Ramos (cell line): ENCODE measurements at regions not wholly inside any gene's neighbourhood (a gene's known extent, or its start where the extent isn't known, plus 50 kb on each side); places are given as distances from the start of the nearest gene placed in this dataset.
"Not testable (repeated sequence)": the region's sequence is repeated elsewhere in the genome, so short reads cannot be mapped to it uniquely, and the experiment has no call there.

Experiments used
- in situ Hi-C: fragments of 300-500 bp; cut with MboI; formaldehyde crosslinking; loops from one replicate; pipeline ENCODE4 v1.14.3; 2022; ENCODE audit warnings: low sequenced_read_pairs; ENCODE audit not compliant: unreplicated experiment

GRCh38 chr5:57938174-57938557 lies 455.6 kb upstream of the ACTBL2 start:
- in situ Hi-C loops, result no loop called here

DNA sequence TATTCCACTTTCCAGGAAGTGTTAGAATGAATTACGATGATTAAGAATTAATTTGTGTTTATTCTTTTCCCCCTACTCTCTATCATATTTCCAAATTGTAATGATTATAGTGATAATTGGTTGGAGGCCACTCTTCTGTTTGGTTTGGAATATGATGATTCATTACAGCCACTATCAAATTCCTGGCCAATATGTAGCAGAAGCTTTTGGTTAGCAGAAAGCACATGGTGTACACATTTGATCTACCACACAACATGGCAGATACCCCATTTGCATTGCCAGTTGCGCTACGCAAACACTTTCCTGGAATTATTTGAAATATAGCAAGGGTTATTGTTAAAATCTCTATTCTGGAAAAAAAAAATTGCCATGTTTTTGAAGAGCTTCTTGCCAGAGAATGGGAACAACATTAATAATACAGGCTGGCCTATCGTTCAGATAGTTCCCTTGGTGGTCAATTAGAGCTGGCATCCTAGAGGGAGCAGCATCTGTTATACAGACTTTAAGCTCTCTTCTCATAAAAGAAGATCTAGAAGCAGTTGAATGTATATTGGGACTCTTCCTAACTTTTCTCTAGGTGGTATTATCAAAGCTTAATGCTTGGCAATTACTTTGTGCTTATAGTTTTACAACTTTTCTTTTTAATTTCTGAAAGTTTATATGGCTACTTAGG lies 455.0 kb upstream of the ACTBL2 start:
- in situ Hi-C loops, result no loop called here

- in situ Hi-C loops, result no loop called here
These were observed 454.4 kb upstream of the ACTBL2 start for GRCh38 chr5:57937025-57937424.

- in situ Hi-C loops, result no loop called here
These were observed 450.1 kb upstream of the ACTBL2 start for GRCh38 chr5:57932761-57933160.

DNA sequence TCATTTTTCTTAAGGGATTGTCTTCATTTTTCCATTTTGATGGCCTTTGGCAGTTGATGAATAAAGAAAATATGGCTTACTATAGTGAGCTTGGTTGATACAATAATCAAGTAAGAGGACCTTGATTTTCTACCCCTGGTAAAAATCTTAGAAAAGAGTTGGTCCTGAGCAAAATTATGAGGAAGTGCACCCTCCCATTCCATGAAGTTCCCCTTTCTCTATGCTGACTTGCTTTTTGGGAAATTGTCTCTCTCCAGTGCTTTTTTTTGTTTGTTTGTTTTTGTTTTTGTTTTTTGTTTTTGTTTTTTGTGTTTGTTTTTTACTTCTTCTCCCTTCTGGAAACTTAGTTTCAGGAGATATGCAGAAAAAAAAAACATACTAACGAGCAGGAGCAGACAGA lies 449.2 kb upstream of the ACTBL2 start:
- in situ Hi-C loops, result no loop called here

GRCh38 chr5:57931352-57931751 lies 448.7 kb upstream of the ACTBL2 start:
- in situ Hi-C loops, result no loop called here

DNA sequence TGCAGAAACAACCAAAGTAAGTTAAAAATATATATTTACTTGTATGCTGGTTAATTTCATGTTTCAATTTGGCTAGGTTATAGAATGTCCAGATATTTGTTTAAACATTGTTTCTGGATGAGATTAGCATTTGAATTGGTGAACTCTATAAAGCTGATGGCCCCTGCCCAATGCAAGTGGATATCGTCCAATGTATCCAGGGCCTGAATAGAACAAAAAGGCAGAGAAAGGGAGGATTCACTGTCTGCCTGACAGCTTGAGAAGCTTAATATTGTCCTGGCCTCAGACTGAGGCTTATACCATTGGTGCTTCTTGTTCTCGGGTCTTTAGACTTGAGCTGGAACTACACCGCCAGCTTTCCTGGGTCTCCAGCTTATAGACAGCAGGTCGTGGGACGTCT lies 446.7 kb upstream of the ACTBL2 start:
- in situ Hi-C loops, result no loop called here

GRCh38 chr5:57923094-57923493 lies 440.5 kb upstream of the ACTBL2 start:
- in situ Hi-C loops, result not testable (repeated sequence)

- in situ Hi-C loops, result no loop called here
These were observed 434.4 kb upstream of the ACTBL2 start for GRCh38 chr5:57917004-57917403.

DNA sequence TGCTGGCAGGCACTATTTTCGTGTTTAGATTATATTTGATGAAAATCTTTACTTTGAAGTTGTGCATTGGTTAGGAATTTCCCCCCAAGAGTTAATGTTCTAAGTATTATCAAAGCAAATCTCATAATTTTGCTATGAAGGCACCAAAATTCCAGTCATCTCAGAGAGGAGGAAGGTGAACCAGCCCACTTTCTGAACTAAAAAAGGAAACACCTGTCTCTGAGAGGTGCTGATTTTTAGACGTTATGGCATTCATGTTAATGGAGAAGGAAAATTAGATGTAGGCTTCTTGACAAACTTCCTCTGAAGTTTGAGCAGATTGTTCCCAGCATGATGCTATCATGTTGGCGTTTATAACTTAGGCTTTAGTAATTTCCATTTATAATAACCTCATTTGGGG lies 432.9 kb upstream of the ACTBL2 start:
- in situ Hi-C loops, result no loop called here

DNA sequence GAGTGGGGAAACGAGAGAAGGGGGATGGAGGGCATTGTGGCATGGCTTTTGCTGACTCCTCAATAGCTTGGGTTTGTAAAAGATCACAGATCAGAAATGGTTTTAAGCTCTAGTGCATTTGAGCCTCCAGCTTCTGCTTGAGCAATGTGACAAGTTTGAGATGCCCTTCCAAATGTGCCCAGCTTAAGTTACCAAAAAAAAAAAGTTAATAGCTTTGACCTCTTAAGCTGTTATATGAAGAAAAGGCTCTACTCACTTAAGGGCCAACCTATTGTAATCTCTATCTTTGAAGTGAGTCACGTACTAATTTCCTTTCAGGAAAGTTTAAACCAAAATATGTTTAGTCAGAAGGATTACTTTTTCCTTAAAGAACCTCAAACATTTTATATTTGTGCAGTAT lies 428.8 kb upstream of the ACTBL2 start:
- in situ Hi-C loops, result no loop called here

DNA sequence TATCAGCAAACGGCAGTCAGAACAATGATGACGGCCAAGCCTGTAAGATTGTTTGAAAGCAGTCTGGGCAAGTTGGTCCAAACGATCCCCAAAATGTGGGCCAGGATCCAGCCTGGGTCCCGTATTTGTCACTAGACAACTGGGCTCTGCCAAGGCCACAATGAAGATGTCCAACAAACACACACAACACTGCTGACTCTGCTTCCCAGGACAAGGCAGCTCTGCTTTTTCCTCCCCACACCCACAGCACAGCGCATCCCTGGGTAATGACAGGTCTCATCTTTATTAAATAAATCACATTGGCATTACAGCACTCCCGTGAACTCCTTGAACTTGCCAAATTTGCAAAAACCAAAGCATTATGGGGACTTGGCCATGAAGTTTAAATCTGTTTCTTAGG lies 424.1 kb upstream of the ACTBL2 start:
- in situ Hi-C loops, result no loop called here

GRCh38 chr5:57903458-57903857 lies 420.8 kb upstream of the ACTBL2 start:
- in situ Hi-C loops, result no loop called here

DNA sequence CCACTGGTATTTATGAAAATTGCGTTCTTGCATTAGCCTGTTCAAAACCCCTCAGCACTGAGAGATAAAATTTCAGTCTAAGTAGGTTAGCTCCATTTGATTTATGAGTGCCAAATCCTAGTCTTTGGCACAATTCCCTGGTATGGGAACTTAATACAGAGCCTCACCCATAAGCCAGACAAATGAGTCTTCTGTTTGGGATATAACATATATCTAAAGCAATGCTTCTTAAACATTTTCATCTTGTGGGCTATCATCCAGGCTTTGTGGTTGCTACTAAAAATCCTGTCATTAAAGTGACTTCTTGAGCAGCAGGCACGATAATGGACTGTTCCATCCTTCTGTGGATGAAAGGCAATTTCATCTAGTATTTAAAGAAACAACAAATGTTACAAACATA lies 419.5 kb upstream of the ACTBL2 start:
- in situ Hi-C loops, result no loop called here

GRCh38 chr5:57900381-57900944 lies 417.9 kb upstream of the ACTBL2 start:
- in situ Hi-C loops, result no loop called here

DNA sequence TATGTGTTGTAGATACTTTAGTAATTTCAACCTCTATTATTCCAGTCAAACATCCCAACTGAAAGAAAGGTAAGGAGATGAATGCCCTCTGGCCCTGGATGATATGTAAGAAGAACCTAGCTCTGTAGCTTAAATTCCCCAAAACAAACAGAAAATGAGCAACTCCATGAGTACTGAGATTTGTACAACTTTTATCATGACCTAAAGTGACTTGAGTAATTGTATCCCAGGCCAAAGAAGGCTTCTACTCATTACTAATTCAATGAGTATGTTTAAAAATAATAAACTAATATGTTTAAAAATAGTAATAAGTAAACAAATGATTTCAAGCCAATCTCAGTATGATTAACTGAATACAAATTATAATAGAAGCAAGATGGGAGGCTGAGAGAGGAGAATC lies 414.0 kb upstream of the ACTBL2 start:
- in situ Hi-C loops, result no loop called here

DNA sequence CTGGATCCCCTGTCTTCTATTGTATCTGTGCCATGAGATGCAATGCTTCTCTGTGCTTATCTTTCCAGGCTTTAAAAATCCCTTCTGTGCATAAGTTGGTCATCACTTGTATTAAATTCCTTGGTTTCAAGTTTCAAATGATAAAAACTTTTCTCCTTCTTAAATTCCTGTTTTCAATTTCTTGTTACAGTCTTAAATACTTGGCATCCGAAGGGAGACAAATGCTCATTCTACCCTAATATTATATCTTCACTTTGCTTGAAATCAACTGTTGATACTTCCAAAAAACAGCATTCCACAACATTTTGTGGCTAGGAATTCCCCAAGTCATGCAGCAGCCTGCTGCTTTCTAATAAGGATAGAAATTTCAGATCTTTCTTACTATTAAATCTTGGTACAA lies 413.2 kb upstream of the ACTBL2 start:
- in situ Hi-C loops, result no loop called here

DNA sequence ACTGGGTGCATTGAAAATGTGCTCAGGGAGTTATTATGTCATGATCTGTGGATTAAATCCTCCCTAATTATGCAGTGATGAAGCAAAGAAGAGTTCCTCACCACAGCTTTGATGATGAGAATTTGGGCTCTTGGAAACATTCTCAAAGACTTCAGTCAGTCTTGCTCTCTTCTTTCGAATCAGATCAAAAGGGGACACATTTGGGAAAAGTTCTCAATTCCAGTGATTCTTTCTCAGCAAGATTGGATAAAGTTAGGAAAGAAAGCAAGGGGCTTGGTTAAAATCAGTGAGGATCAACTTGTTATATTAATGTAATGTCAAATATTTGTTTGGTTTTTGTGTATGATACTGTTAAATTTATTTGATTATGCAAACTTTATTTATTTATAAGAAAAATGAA lies 411.3 kb upstream of the ACTBL2 start:
- in situ Hi-C loops, result no loop called here

DNA sequence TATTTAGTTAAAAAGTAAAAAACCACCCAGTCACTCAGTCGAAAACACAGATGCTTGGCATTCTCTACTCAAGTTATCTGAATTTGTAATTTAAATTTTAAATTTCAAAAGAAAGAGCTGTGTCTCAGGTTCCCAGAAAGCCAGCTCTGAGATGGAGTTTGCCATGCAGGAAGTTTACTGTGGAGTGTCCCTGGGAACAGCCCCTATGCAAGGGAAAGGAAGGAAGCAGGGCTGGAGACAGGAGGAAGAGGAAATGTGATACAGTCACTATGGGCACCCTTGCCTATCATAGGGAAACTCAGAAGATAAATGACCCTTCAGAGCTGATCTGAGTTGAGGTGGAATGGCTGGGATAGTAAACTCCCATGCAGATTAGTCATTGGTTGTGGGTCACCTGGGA lies 408.8 kb upstream of the ACTBL2 start:
- in situ Hi-C loops, result no loop called here

DNA sequence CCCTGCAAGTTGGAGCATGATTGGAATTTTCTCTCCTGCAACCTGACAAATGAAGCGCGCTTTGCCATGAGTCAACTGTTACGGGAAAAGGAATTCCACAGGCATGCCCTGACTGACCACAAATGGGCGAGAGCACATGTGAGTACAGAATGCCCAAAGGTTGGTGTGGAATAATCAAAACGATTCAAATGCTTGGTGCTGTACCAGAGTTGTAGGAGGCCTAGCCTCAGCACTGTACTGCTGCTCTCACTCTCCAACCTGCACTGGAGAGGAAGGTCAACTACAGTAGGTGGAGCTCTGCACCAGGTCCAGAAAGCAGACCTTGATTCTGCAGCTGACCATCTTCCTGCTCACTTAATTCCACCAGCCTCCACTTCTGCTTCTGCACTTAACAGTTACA lies 406.9 kb upstream of the ACTBL2 start:
- in situ Hi-C loops, result no loop called here

DNA sequence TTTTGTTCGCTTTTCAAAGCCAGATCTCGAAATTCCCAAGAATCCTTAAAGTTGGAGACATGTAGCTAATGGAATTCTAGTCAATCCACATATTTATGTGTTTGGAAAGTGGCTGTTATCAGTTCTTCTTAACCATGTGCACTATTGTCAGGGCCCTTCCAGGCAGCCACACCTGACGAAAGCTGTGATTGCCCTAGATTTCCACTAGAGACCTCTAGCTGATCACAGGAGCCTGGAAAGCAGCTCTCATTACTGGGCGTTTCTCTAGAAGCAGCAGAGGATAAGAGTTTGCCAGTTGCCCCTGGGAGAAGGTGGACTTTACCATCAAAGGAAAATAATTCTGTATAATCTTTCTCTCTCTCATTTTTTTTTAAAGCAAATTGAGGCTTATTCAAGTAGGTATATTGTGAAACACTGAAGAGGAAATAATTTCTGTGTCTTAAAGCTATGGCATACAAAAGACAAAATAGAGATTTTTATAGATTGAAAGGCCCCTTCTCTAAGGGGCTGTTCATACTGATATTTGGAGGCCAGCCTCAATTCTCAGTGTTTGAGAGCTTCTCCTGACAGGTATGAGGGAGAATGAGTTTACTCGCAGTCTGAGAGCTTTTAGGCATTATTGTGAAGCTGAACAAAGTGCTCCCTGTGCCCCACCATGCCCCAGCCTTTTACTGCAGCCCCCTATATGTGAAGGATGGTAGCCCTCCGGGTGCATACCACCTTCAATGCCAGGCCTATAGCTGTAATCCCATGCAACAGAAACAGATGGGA lies 405.4 kb upstream of the ACTBL2 start:
- in situ Hi-C loops, result no loop called here
